ENCODE measurements at regions not wholly inside any gene's neighbourhood (a gene's known extent, or its start where the extent isn't known, plus 50 kb on each side); places are given as distances from the start of the nearest gene placed in this dataset.

DNA sequence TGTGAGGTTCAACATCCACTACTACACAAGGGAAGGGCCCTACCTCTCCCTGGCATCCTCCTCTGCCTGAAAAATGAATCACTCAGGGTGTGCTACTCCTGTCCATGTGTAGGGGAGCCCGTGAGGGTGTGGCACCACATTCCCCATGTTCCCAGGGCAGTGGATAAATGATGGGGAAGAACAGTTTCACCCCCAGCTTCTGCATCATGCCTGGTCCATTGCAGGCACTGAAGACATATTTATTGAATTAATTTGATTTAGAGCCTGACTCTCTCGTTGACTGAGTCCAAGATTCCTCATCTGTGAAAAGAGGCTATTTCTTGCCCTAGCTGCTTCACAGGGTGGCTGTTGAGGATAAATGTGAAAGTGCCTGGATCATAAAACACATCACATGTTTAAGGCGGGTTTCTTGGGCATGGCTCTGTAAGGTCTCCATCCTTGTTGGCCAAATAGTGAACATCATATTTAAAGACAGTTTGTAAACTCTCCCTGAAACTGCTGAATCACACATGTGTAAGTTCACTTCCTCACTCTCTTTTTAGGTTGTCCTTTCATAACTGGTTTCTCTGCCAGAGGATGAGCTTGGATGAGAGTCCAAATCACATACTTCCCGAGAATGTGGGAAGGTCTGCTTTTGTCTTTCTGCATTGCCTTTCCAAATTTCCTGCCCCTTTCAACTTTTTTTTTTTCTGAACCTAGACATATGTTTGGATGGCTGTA lies 79.7 kb upstream of the FYN start:
- DNase-seq (ENCODE audit: insufficient read length, low spot score) (no peak), FAIRE-seq (no peak)
- TF ChIP-seq POLR2A (IDR thresholded peaks at IDR 0.05; ENCODE audit: low read depth, low read length) (no peak), SPI1 (IDR thresholded peaks at IDR 0.05; ENCODE audit: low read depth, low read length) (peak; percentile 80)

DNA sequence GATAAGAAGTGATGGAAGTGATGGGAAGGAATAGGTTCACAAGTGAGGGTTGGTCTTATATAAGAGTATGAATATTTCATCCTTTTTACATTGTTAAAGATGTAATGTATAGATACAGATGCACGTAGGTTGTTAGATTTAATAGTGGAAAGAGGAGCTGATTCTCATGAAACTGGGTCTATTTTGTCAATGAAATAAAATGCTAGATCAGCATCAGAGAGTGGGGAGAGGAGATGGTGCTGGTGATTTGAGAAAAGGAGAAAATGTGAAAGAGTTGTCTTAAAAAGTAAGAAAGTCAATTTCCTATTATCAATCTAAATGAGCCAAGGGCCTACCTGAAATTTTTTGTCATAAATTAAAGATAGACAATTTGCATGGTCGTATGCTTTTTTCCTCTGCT lies 82.8 kb upstream of the FYN start:
- FAIRE-seq (no peak), DNase-seq (ENCODE audit: insufficient read length, low spot score) (no peak)
- TF ChIP-seq SPI1 (IDR thresholded peaks at IDR 0.05; ENCODE audit: low read depth, low read length) (no peak), POLR2AphosphoS5 (IDR thresholded peaks at IDR 0.05; ENCODE audit: low read depth, low read length) (no peak), TAF1 (IDR thresholded peaks at IDR 0.05; ENCODE audit: low read depth, low read length) (no peak), POU2F2 (IDR thresholded peaks at IDR 0.05; ENCODE audit: low read depth, low read length) (no peak), PAX5 (IDR thresholded peaks at IDR 0.05; ENCODE audit: insufficient read depth, low read length, severe bottlenecking) (no peak), POLR2A (IDR thresholded peaks at IDR 0.05; ENCODE audit: low read depth, low read length) (no peak)

- FAIRE-seq (no peak), DNase-seq (ENCODE audit: insufficient read length, low spot score) (no peak)
- TF ChIP-seq POU2F2 (IDR thresholded peaks at IDR 0.05; ENCODE audit: low read depth, low read length) (no peak), SPI1 (IDR thresholded peaks at IDR 0.05; ENCODE audit: low read depth, low read length) (no peak), POLR2A (IDR thresholded peaks at IDR 0.05; ENCODE audit: low read depth, low read length) (no peak), PAX5 (IDR thresholded peaks at IDR 0.05; ENCODE audit: insufficient read depth, low read length, severe bottlenecking) (no peak), TAF1 (IDR thresholded peaks at IDR 0.05; ENCODE audit: low read depth, low read length) (no peak), POLR2AphosphoS5 (IDR thresholded peaks at IDR 0.05; ENCODE audit: low read depth, low read length) (no peak)
These were observed 84.5 kb upstream of the FYN start for GRCh38 chr6:111957623-111958315.

DNA sequence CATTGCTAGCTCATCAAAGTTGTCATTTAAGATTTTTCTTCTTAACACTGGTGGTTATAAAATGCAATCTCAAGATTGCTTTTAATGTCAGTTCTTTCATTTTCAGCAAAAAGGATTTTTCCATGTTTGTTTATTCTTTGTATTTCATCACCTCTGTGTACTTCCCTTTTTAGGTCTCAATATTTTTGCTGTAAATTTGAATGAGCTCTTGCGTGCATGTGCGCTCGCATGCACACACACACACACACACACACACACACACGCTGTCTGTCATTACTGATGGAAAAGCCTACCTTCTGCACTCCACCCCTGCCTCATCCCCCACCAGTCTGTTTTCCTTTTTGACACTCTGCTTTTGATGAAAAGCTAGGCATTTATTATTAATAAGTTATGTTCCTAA lies 85.3 kb upstream of the FYN start:
- FAIRE-seq = no peak
- TF ChIP-seq POLR2A (IDR thresholded peaks at IDR 0.05; ENCODE audit: low read depth, low read length) = no peak
- TF ChIP-seq POLR2AphosphoS5 (IDR thresholded peaks at IDR 0.05; ENCODE audit: low read depth, low read length) = no peak
- TF ChIP-seq PAX5 (IDR thresholded peaks at IDR 0.05; ENCODE audit: insufficient read depth, low read length, severe bottlenecking) = no peak
- no peak for TF ChIP-seq SPI1 (IDR thresholded peaks at IDR 0.05; ENCODE audit: low read depth, low read length)
- TF ChIP-seq POU2F2 (IDR thresholded peaks at IDR 0.05; ENCODE audit: low read depth, low read length) = no peak
- no peak for TF ChIP-seq TAF1 (IDR thresholded peaks at IDR 0.05; ENCODE audit: low read depth, low read length)

GRCh38 chr6:111959766-111960165 lies 86.5 kb upstream of the FYN start:
- TF ChIP-seq PAX5 (IDR thresholded peaks at IDR 0.05; ENCODE audit: insufficient read depth, low read length, severe bottlenecking) (no peak), TAF1 (IDR thresholded peaks at IDR 0.05; ENCODE audit: low read depth, low read length) (no peak), SPI1 (IDR thresholded peaks at IDR 0.05; ENCODE audit: low read depth, low read length) (no peak), POLR2A (IDR thresholded peaks at IDR 0.05; ENCODE audit: low read depth, low read length) (no peak), POLR2AphosphoS5 (IDR thresholded peaks at IDR 0.05; ENCODE audit: low read depth, low read length) (no peak), POU2F2 (IDR thresholded peaks at IDR 0.05; ENCODE audit: low read depth, low read length) (no peak)
- DNase-seq (ENCODE audit: insufficient read length, low spot score) = no peak
- FAIRE-seq = no peak

More for the DNA sequence above, 85.3 kb upstream of the FYN start:
- no peak for DNase-seq (ENCODE audit: insufficient read length, low spot score)

- TF ChIP-seq POU2F2 (IDR thresholded peaks at IDR 0.05; ENCODE audit: low read depth, low read length) (no peak), PAX5 (IDR thresholded peaks at IDR 0.05; ENCODE audit: insufficient read depth, low read length, severe bottlenecking) (no peak), POLR2A (IDR thresholded peaks at IDR 0.05; ENCODE audit: low read depth, low read length) (no peak), TAF1 (IDR thresholded peaks at IDR 0.05; ENCODE audit: low read depth, low read length) (no peak), SPI1 (IDR thresholded peaks at IDR 0.05; ENCODE audit: low read depth, low read length) (no peak), POLR2AphosphoS5 (IDR thresholded peaks at IDR 0.05; ENCODE audit: low read depth, low read length) (no peak)
- FAIRE-seq = no peak
- DNase-seq (ENCODE audit: insufficient read length, low spot score) = no peak
These were observed 86.8 kb upstream of the CCN6 start for GRCh38 chr6:111967131-111967530.

- DNase-seq (ENCODE audit: insufficient read length, low spot score) = no peak
- TF ChIP-seq POLR2A (IDR thresholded peaks at IDR 0.05; ENCODE audit: low read depth, low read length) (no peak), SPI1 (IDR thresholded peaks at IDR 0.05; ENCODE audit: low read depth, low read length) (no peak), POLR2AphosphoS5 (IDR thresholded peaks at IDR 0.05; ENCODE audit: low read depth, low read length) (no peak), PAX5 (IDR thresholded peaks at IDR 0.05; ENCODE audit: insufficient read depth, low read length, severe bottlenecking) (no peak), POU2F2 (IDR thresholded peaks at IDR 0.05; ENCODE audit: low read depth, low read length) (no peak)
- no peak for FAIRE-seq
These were observed 83.5 kb upstream of the CCN6 start for GRCh38 chr6:111970426-111970825.

DNA sequence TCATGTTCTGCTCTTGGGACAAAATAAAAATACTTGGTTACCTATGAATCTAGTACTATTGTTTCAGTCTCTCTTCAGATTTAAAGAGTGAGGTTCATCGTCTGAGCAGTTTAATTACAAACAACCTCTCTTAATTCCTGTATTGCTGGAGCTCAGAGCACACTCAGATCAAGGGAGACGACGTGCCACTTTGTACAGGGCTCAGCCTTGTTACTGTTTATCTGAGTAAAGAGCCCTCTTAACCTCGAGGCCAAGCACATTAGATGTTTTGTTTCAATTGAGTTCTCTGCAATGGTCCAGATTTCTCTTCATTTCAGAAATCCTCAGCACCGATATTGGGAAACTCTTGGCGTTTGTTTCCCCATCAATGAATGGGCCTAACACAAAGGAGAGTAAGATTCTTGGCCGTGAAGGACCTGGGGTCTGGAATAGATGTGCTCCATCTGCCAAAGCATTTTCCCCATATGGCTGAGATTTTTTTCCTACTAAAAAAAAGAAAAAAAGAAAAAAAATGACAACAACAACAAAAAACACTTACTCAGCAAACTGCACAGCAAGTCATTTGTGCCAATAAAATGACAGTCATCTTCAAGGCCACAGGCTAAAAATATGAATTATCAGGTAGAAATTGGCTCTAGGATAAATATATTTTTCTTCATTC lies 82.6 kb upstream of the CCN6 start:
- TF ChIP-seq POLR2AphosphoS5 (IDR thresholded peaks at IDR 0.05; ENCODE audit: low read depth, low read length) (no peak), POU2F2 (IDR thresholded peaks at IDR 0.05; ENCODE audit: low read depth, low read length) (no peak), TAF1 (IDR thresholded peaks at IDR 0.05; ENCODE audit: low read depth, low read length) (no peak), SPI1 (IDR thresholded peaks at IDR 0.05; ENCODE audit: low read depth, low read length) (no peak), POLR2A (IDR thresholded peaks at IDR 0.05; ENCODE audit: low read depth, low read length) (no peak), PAX5 (IDR thresholded peaks at IDR 0.05; ENCODE audit: insufficient read depth, low read length, severe bottlenecking) (no peak)
- no peak for FAIRE-seq
- DNase-seq (ENCODE audit: insufficient read length, low spot score) = no peak

- TF ChIP-seq TAF1 (IDR thresholded peaks at IDR 0.05; ENCODE audit: low read depth, low read length) (no peak), SPI1 (IDR thresholded peaks at IDR 0.05; ENCODE audit: low read depth, low read length) (peak; percentile 80)
- FAIRE-seq = no peak
- DNase-seq (ENCODE audit: insufficient read length, low spot score) = no peak
These were observed 81.9 kb upstream of the CCN6 start for GRCh38 chr6:111971866-111972532.
